ENCODE measurements at regions not wholly inside any gene's neighbourhood (a gene's known extent, or its start where the extent isn't known, plus 50 kb on each side); places are given as distances from the start of the nearest gene placed in this dataset.

DNA sequence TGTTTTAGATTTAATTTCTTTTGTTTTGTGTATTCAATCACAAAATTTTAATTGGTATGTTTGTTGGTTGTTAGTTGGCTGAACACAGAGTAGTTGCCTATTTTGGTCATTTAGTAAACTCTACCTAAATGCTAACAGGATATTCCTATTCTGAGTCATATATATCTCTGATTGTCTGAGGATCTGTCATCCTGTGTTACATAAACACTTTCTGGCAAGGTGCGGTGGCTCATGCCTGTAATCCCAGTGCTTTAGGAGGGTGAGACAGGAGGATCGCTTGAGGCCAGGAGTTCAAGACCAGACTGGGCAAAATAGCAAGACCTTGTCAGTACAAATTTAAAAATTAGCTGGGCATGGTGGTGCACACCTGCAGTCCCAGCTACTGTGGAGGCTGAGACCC, 178.6 kb downstream of the PLCE1 start:
- Histone ChIP-seq H3K4me1 (ENCODE audit: low read length) (no peaks in the 10 kb centered on the region), H3K27ac (ENCODE audit: low read length) (no peak overlapping the region), H3K9me2 (replicated peaks; ENCODE audit: insufficient read depth, low read length) (no peaks in the 10 kb centered on the region), H3F3A (ENCODE audit: insufficient read depth, low read length) (no peaks in the 10 kb centered on the region), H2AFZ (ENCODE audit: low read length) (no peak overlapping the region), H4K20me1 (ENCODE audit: insufficient read depth, low read length) (no peaks in the 10 kb centered on the region), H3K4me2 (ENCODE audit: low read depth, low read length) (no peak overlapping the region), H3K36me3 (replicated peaks; ENCODE audit: insufficient read depth, low read length) (no peaks in the 10 kb centered on the region), H3K9me3 (replicated peaks; ENCODE audit: insufficient read depth, low read length) (no peaks in the 10 kb centered on the region), H3K79me2 (ENCODE audit: low read length) (no peaks in the 10 kb centered on the region), H3K4me3 (ENCODE audit: low read length) (no peak overlapping the region), H3K9ac (ENCODE audit: low read length) (no peak overlapping the region), H3K27me3 (replicated peaks; ENCODE audit: insufficient read depth, low read length) (no peaks in the 10 kb centered on the region)
- TF ChIP-seq EZH2 (optimal IDR thresholded peaks at IDR 0.05; ENCODE audit: low read depth, low read length) (no peak), EZH2phosphoT487 (IDR thresholded peaks at IDR 0.05; ENCODE audit: low read length) (no peak)
- TF ChIP-seq, protein P1, sequence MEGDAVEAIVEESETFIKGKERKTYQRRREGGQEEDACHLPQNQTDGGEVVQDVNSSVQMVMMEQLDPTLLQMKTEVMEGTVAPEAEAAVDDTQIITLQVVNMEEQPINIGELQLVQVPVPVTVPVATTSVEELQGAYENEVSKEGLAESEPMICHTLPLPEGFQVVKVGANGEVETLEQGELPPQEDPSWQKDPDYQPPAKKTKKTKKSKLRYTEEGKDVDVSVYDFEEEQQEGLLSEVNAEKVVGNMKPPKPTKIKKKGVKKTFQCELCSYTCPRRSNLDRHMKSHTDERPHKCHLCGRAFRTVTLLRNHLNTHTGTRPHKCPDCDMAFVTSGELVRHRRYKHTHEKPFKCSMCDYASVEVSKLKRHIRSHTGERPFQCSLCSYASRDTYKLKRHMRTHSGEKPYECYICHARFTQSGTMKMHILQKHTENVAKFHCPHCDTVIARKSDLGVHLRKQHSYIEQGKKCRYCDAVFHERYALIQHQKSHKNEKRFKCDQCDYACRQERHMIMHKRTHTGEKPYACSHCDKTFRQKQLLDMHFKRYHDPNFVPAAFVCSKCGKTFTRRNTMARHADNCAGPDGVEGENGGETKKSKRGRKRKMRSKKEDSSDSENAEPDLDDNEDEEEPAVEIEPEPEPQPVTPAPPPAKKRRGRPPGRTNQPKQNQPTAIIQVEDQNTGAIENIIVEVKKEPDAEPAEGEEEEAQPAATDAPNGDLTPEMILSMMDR (IDR thresholded peaks at IDR 0.05; ENCODE audit: low read length): no peak
- no peak for DNase-seq

GRCh38 chr10:94173594-94173993, 179.9 kb downstream of the PLCE1 start:
- Histone ChIP-seq H3K4me2 (ENCODE audit: low read depth, low read length) (no peak overlapping the region), H3K4me1 (ENCODE audit: low read length) (no peaks in the 10 kb centered on the region), H3K9me2 (replicated peaks; ENCODE audit: insufficient read depth, low read length) (no peaks in the 10 kb centered on the region), H3K9ac (ENCODE audit: low read length) (no peak overlapping the region), H3K27me3 (replicated peaks; ENCODE audit: insufficient read depth, low read length) (no peaks in the 10 kb centered on the region), H3K27ac (ENCODE audit: low read length) (no peak overlapping the region), H3K79me2 (ENCODE audit: low read length) (no peaks in the 10 kb centered on the region), H4K20me1 (ENCODE audit: insufficient read depth, low read length) (no peaks in the 10 kb centered on the region), H2AFZ (ENCODE audit: low read length) (no peak overlapping the region), H3K9me3 (replicated peaks; ENCODE audit: insufficient read depth, low read length) (no peaks in the 10 kb centered on the region), H3K36me3 (replicated peaks; ENCODE audit: insufficient read depth, low read length) (no peaks in the 10 kb centered on the region), H3K4me3 (ENCODE audit: low read length) (no peak overlapping the region), H3F3A (ENCODE audit: insufficient read depth, low read length) (no peaks in the 10 kb centered on the region)
- TF ChIP-seq EZH2 (optimal IDR thresholded peaks at IDR 0.05; ENCODE audit: low read depth, low read length): no peak
- TF ChIP-seq, protein P1 (IDR thresholded peaks at IDR 0.05; ENCODE audit: low read length): no peak
- TF ChIP-seq EZH2phosphoT487 (IDR thresholded peaks at IDR 0.05; ENCODE audit: low read length): no peak
- DNase-seq: no peak

GRCh38 chr10:94174838-94175237, 181.1 kb downstream of the PLCE1 start:
- no peaks in the 10 kb centered on the region for H3K36me3 ChIP-seq (replicated peaks; ENCODE audit: insufficient read depth, low read length)
- H3K9me2 ChIP-seq (replicated peaks; ENCODE audit: insufficient read depth, low read length): no peaks in the 10 kb centered on the region
- no peak overlapping the region for H3K27ac ChIP-seq (ENCODE audit: low read length)
- H3K4me2 ChIP-seq (ENCODE audit: low read depth, low read length): no peak overlapping the region
- no peaks in the 10 kb centered on the region for H3F3A ChIP-seq (ENCODE audit: insufficient read depth, low read length)
- no peaks in the 10 kb centered on the region for H3K4me1 ChIP-seq (ENCODE audit: low read length)
- H3K9ac ChIP-seq (ENCODE audit: low read length): no peak overlapping the region
- no peaks in the 10 kb centered on the region for H4K20me1 ChIP-seq (ENCODE audit: insufficient read depth, low read length)
- H3K27me3 ChIP-seq (replicated peaks; ENCODE audit: insufficient read depth, low read length): no peaks in the 10 kb centered on the region
- no peaks in the 10 kb centered on the region for H3K9me3 ChIP-seq (replicated peaks; ENCODE audit: insufficient read depth, low read length)
- no peak for DNase-seq
- H3K79me2 ChIP-seq (ENCODE audit: low read length): no peaks in the 10 kb centered on the region
- TF ChIP-seq, protein P1 (IDR thresholded peaks at IDR 0.05; ENCODE audit: low read length): no peak
- no peak for TF ChIP-seq EZH2 (optimal IDR thresholded peaks at IDR 0.05; ENCODE audit: low read depth, low read length)
- TF ChIP-seq EZH2phosphoT487 (IDR thresholded peaks at IDR 0.05; ENCODE audit: low read length): no peak
- H3K4me3 ChIP-seq (ENCODE audit: low read length): no peak overlapping the region
- no peak overlapping the region for H2AFZ ChIP-seq (ENCODE audit: low read length)
